CD4-positive, alpha-beta memory T cell (primary cell): ENCODE measurements at regions not wholly inside any gene's neighbourhood (a gene's known extent, or its start where the extent isn't known, plus 50 kb on each side); places are given as distances from the start of the nearest gene placed in this dataset.

ENCODE experiments used
- CTCF ChIA-PET: fragments of 350-600 bp; sonication (Branson Sonifier 250); formaldehyde crosslinking; loops from one replicate; lab custom pipeline; 2021; ENCODE audit warnings: inconsistent platforms; ENCODE audit not compliant: partially characterized antibody; lab: Charles Lee
- POLR2A ChIA-PET: fragments of 350-600 bp; sonication (Branson Sonifier 250); formaldehyde crosslinking; loops from one replicate; lab custom pipeline; 2021; ENCODE audit not compliant: partially characterized antibody; lab: Charles Lee
- DNase-seq, 5 donors: peaks; one replicate each; pipeline versions ENCODE4 v3.0.0 to v3.0.0-alpha.2; 2020 to 2022; ENCODE audit warnings: mixed read lengths in 1 of 5
- H3K27ac ChIP-seq: one replicate; pipeline ENCODE4 v1.7.0; 2013; ENCODE audit warnings: low read depth, low read length
- H3K27me3 ChIP-seq: 2 replicates; pipeline ENCODE4 v1.7.0; 2013; ENCODE audit warnings: mild to moderate bottlenecking, low read length, moderate library complexity; ENCODE audit not compliant: insufficient read depth
- H3K36me3 ChIP-seq: 2 replicates; pipeline ENCODE4 v1.7.0; 2013; ENCODE audit warnings: mild to moderate bottlenecking, low read length, moderate library complexity; ENCODE audit not compliant: insufficient read depth
- H3K4me1 ChIP-seq: 2 replicates; pipeline ENCODE4 v1.7.0; 2013; ENCODE audit warnings: mild to moderate bottlenecking, low read length, moderate library complexity; ENCODE audit not compliant: insufficient read depth
- H3K4me3 ChIP-seq, 2 donors: one replicate each; pipeline ENCODE4 v1.7.0; 2013; ENCODE audit warnings: low read length in 2 of 2, mild to moderate bottlenecking in 1 of 2
- H3K9me3 ChIP-seq, 2 donors: one replicate each; pipeline ENCODE4 v1.7.0; 2013; ENCODE audit warnings: low read length in 2 of 2, control low read depth in 1 of 2; ENCODE audit not compliant: control insufficient read depth in 1 of 2
- H3K27ac Mint-ChIP-seq, 7 donors: one replicate each; pipeline ENCODE4 v1.8.0; 2020 to 2021; ENCODE audit warnings: mixed read lengths in 7 of 7, mild to moderate bottlenecking in 6 of 7, inconsistent platforms in 3 of 7, moderate library complexity in 3 of 7
- H3K27me3 Mint-ChIP-seq, 2 donors: one replicate each; pipeline ENCODE4 v1.8.0; 2020 to 2021; ENCODE audit warnings: mixed read lengths in 2 of 2
- H3K36me3 Mint-ChIP-seq, 2 donors: one replicate each; pipeline ENCODE4 v1.8.0; 2020 to 2021; ENCODE audit warnings: mixed read lengths in 2 of 2, inconsistent platforms in 1 of 2, mild to moderate bottlenecking in 1 of 2
- H3K4me1 Mint-ChIP-seq, 4 donors: one replicate each; pipeline ENCODE4 v1.8.0; 2020 to 2021; ENCODE audit warnings: mixed read lengths in 4 of 4, mild to moderate bottlenecking in 1 of 4
- H3K4me3 Mint-ChIP-seq, 8 donors: one replicate each; pipeline ENCODE4 v1.8.0; 2020 to 2021; ENCODE audit warnings: mixed read lengths in 8 of 8, mild to moderate bottlenecking in 7 of 8, moderate library complexity in 6 of 8, inconsistent platforms in 3 of 8
- H3K9me3 Mint-ChIP-seq, 8 donors: one replicate each; pipeline ENCODE4 v1.8.0; 2020 to 2021; ENCODE audit warnings: mixed read lengths in 8 of 8, mild to moderate bottlenecking in 5 of 8, inconsistent platforms in 3 of 8, moderate library complexity in 1 of 8
- intact Hi-C: fragments of 100-400 bp; cut with micrococcal nuclease; formaldehyde crosslinking; loops from one replicate; pipeline ENCODE4 v1.15.1; 2023

- POLR2A ChIA-PET, result no interaction called here
- H3K4me1 ChIP-seq, result no peaks in the 10 kb centered on the region
- CTCF ChIA-PET, result no interaction called here
- no peak overlapping the region for H3K4me3 ChIP-seq
- no peaks in the 10 kb centered on the region for H3K27me3 ChIP-seq
- Mint-ChIP-seq H3K36me3 (no peaks in the 10 kb centered on the region), H3K27ac (no peak overlapping the region), H3K9me3 (peaks cover 0 to 23% (median 5%) of the 10 kb centered on the region in 8 donors), H3K4me3 (no peak overlapping the region), H3K27me3 (no peaks in the 10 kb centered on the region), H3K4me1 (no peaks in the 10 kb centered on the region)
- intact Hi-C loops, result no loop called here
- peaks cover 0 to 4% of the 10 kb centered on the region in 2 donors for H3K9me3 ChIP-seq
- no peaks in the 10 kb centered on the region for H3K36me3 ChIP-seq
- DNase-seq, result no peak
- H3K27ac ChIP-seq, result no peak overlapping the region
Measured at GRCh38 chr9:11868795-11869194, 824.4 kb upstream of the TYRP1 start.

- Histone ChIP-seq H3K4me1 (no peaks in the 10 kb centered on the region), H3K4me3 (no peak overlapping the region), H3K36me3 (no peaks in the 10 kb centered on the region), H3K9me3 (no peaks in the 10 kb centered on the region), H3K27ac (no peak overlapping the region), H3K27me3 (no peaks in the 10 kb centered on the region)
- H3K4me3 Mint-ChIP-seq, result no peak overlapping the region
- DNase-seq, result no peak
- no peaks in the 10 kb centered on the region for H3K36me3 Mint-ChIP-seq
- peaks cover 0 to 32% (median 6%) of the 10 kb centered on the region in 8 donors for H3K9me3 Mint-ChIP-seq
- H3K4me1 Mint-ChIP-seq, result no peaks in the 10 kb centered on the region
- POLR2A ChIA-PET, result no interaction called here
- H3K27me3 Mint-ChIP-seq, result no peaks in the 10 kb centered on the region
- intact Hi-C loops, result no loop called here
- CTCF ChIA-PET, result no interaction called here
- H3K27ac Mint-ChIP-seq, result no peak overlapping the region
Measured at GRCh38 chr9:11871852-11872251, 821.3 kb upstream of the TYRP1 start.

- POLR2A ChIA-PET, result no interaction called here
- DNase-seq, result no peak
- Mint-ChIP-seq H3K4me3 (no peak overlapping the region), H3K27ac (no peak overlapping the region), H3K27me3 (no peaks in the 10 kb centered on the region), H3K4me1 (no peaks in the 10 kb centered on the region), H3K9me3 (peaks cover 0 to 32% (median 6%) of the 10 kb centered on the region in 8 donors), H3K36me3 (no peaks in the 10 kb centered on the region)
- Histone ChIP-seq H3K9me3 (no peaks in the 10 kb centered on the region), H3K27me3 (no peaks in the 10 kb centered on the region), H3K27ac (no peak overlapping the region), H3K4me1 (no peaks in the 10 kb centered on the region), H3K36me3 (no peaks in the 10 kb centered on the region), H3K4me3 (no peak overlapping the region)
- intact Hi-C loops, result no loop called here
- CTCF ChIA-PET, result no interaction called here
Measured at GRCh38 chr9:11872471-11872870, 820.7 kb upstream of the TYRP1 start.

- H3K27me3 Mint-ChIP-seq, result no peaks in the 10 kb centered on the region
- no peaks in the 10 kb centered on the region for H3K27me3 ChIP-seq
- no peak for DNase-seq
- H3K27ac Mint-ChIP-seq, result no peak overlapping the region
- no peaks in the 10 kb centered on the region for H3K4me1 Mint-ChIP-seq
- no peaks in the 10 kb centered on the region for H3K36me3 Mint-ChIP-seq
- intact Hi-C loops, result no loop called here
- H3K4me1 ChIP-seq, result no peaks in the 10 kb centered on the region
- H3K27ac ChIP-seq, result no peak overlapping the region
- peaks cover 0 to 4% of the 10 kb centered on the region in 2 donors for H3K9me3 ChIP-seq
- H3K9me3 Mint-ChIP-seq, result peaks cover 0 to 23% (median 4%) of the 10 kb centered on the region in 8 donors
- H3K4me3 Mint-ChIP-seq, result no peak overlapping the region
- ChIA-PET CTCF (no interaction called here), POLR2A (no interaction called here)
- H3K4me3 ChIP-seq, result no peak overlapping the region
- H3K36me3 ChIP-seq, result no peaks in the 10 kb centered on the region
Measured at GRCh38 chr9:11874414-11874813, 818.8 kb upstream of the TYRP1 start.

- Mint-ChIP-seq H3K27me3 (no peaks in the 10 kb centered on the region), H3K36me3 (no peaks in the 10 kb centered on the region), H3K4me3 (no peak overlapping the region), H3K4me1 (no peaks in the 10 kb centered on the region), H3K9me3 (peaks cover 2 to 59% (median 33%) of the 10 kb centered on the region in 8 donors), H3K27ac (no peak overlapping the region)
- Histone ChIP-seq H3K27ac (no peak overlapping the region), H3K4me1 (no peaks in the 10 kb centered on the region), H3K36me3 (no peaks in the 10 kb centered on the region), H3K4me3 (no peak overlapping the region), H3K27me3 (no peaks in the 10 kb centered on the region), H3K9me3 (no peaks in the 10 kb centered on the region)
- ChIA-PET POLR2A (no interaction called here), CTCF (no interaction called here)
- no peak for DNase-seq
- intact Hi-C loops, result no loop called here
Measured at GRCh38 chr9:11892401-11892800, 800.8 kb upstream of the TYRP1 start.

- H3K4me3 Mint-ChIP-seq, result no peak overlapping the region
- POLR2A ChIA-PET, result no interaction called here
- H3K27me3 Mint-ChIP-seq, result no peaks in the 10 kb centered on the region
- no peaks in the 10 kb centered on the region for H3K9me3 ChIP-seq
- no peaks in the 10 kb centered on the region for H3K36me3 ChIP-seq
- H3K27ac ChIP-seq, result no peak overlapping the region
- H3K4me1 Mint-ChIP-seq, result no peaks in the 10 kb centered on the region
- H3K4me3 ChIP-seq, result no peak overlapping the region
- H3K27ac Mint-ChIP-seq, result no peak overlapping the region
- no peaks in the 10 kb centered on the region for H3K36me3 Mint-ChIP-seq
- peaks cover 2 to 54% (median 36%) of the 10 kb centered on the region in 8 donors for H3K9me3 Mint-ChIP-seq
- no peak for DNase-seq
- H3K27me3 ChIP-seq, result no peaks in the 10 kb centered on the region
- H3K4me1 ChIP-seq, result no peaks in the 10 kb centered on the region
- intact Hi-C loops, result no loop called here
- CTCF ChIA-PET, result no interaction called here
Measured at GRCh38 chr9:11893331-11893730, 799.9 kb upstream of the TYRP1 start.

GRCh38 chr9:11894136-11894535 lies 799.0 kb upstream of the TYRP1 start:
- H3K4me1 ChIP-seq, result no peaks in the 10 kb centered on the region
- Mint-ChIP-seq H3K36me3 (no peaks in the 10 kb centered on the region), H3K9me3 (peaks cover 0 to 49% (median 31%) of the 10 kb centered on the region in 8 donors), H3K4me1 (no peaks in the 10 kb centered on the region), H3K27ac (no peak overlapping the region), H3K4me3 (no peak overlapping the region), H3K27me3 (no peaks in the 10 kb centered on the region)
- H3K36me3 ChIP-seq, result no peaks in the 10 kb centered on the region
- CTCF ChIA-PET, result no interaction called here
- DNase-seq, result no peak
- POLR2A ChIA-PET, result no interaction called here
- H3K27me3 ChIP-seq, result no peaks in the 10 kb centered on the region
- no peaks in the 10 kb centered on the region for H3K9me3 ChIP-seq
- H3K27ac ChIP-seq, result no peak overlapping the region
- intact Hi-C loops, result no loop called here
- no peak overlapping the region for H3K4me3 ChIP-seq

GRCh38 chr9:11902610-11903009 lies 790.6 kb upstream of the TYRP1 start:
- Mint-ChIP-seq H3K4me1 (no peaks in the 10 kb centered on the region), H3K27me3 (no peaks in the 10 kb centered on the region), H3K4me3 (no peak overlapping the region), H3K9me3 (peaks cover 0 to 27% (median 9%) of the 10 kb centered on the region in 8 donors), H3K36me3 (no peaks in the 10 kb centered on the region), H3K27ac (no peak overlapping the region)
- ChIA-PET CTCF (no interaction called here), POLR2A (no interaction called here)
- no peak overlapping the region for H3K4me3 ChIP-seq
- H3K27ac ChIP-seq, result no peak overlapping the region
- no peaks in the 10 kb centered on the region for H3K4me1 ChIP-seq
- no peak for DNase-seq
- H3K9me3 ChIP-seq, result no peaks in the 10 kb centered on the region
- H3K36me3 ChIP-seq, result no peaks in the 10 kb centered on the region
- H3K27me3 ChIP-seq, result no peaks in the 10 kb centered on the region
- intact Hi-C loops, result no loop called here
